HEK293 (cell line): ENCODE measurements at regions not wholly inside any gene's neighbourhood (a gene's known extent, or its start where the extent isn't known, plus 50 kb on each side); places are given as distances from the start of the nearest gene placed in this dataset.

Experiments used
- CTCF ChIA-PET: fragments of 350-600 bp; formaldehyde crosslinking; extraction: SDS; loops from one replicate; lab custom pipeline; 2021; ENCODE audit warnings: antibody characterized with exemption; lab: Yijun Ruan, JAX
- POLR2A ChIA-PET: fragments of 300-600 bp; formaldehyde crosslinking; extraction: SDS; loops from one replicate; lab custom pipeline; 2020; ENCODE audit warnings: antibody characterized with exemption, inconsistent platforms; lab: Yijun Ruan, JAX
- H3K27ac ChIP-seq: fragments of 200-500 bp; sonication (Bioruptor generic); 2 replicates; pipeline ENCODE4 v1.5.1; 2014; ENCODE audit warnings: low read depth, low read length, control low read depth, inconsistent platforms; ENCODE audit errors: extremely low read depth
- H3K36me3 ChIP-seq, 2 experiments: fragments of 200-500 bp in 1 of 2; sonication (Bioruptor generic) in 1 of 2; 1 replicate in 1 of 2; 2 replicates in 1 of 2; pipeline ENCODE4 v1.5.1; 2014 to 2017; ENCODE audit warnings: inconsistent platforms in 2 of 2, low read length in 2 of 2; ENCODE audit not compliant: control insufficient read depth in 2 of 2, insufficient read depth in 1 of 2
- H3K4me1 ChIP-seq: fragments of 200-500 bp; sonication (Bioruptor generic); 2 replicates; pipeline ENCODE4 v1.5.1; 2014; ENCODE audit warnings: mild to moderate bottlenecking, low read length, inconsistent platforms; ENCODE audit not compliant: control insufficient read depth, insufficient read depth
- H3K4me3 ChIP-seq: 2 replicates; pipeline ENCODE4 v1.5.1; 2011; ENCODE audit warnings: low read depth, mild to moderate bottlenecking, control low read depth, low read length, moderate library complexity
- H3K9me3 ChIP-seq: fragments of 200-500 bp; sonication (Bioruptor generic); 2 replicates; pipeline ENCODE4 v1.5.1; 2014; ENCODE audit warnings: low read depth, low read length, inconsistent platforms; ENCODE audit not compliant: control insufficient read depth, insufficient read depth
- ATF2 ChIP-seq: fragments of 450-650 bp; formaldehyde crosslinking; IDR thresholded peaks from 2 replicates; pipeline ENCODE4 v1.5.1; 2016; ENCODE audit warnings: missing biosample characterization, missing genetic modification characterization, low read depth
- KLF7 ChIP-seq: fragments of 450-650 bp; formaldehyde crosslinking; IDR thresholded peaks from 2 replicates; pipeline ENCODE4 v1.5.1; 2016; ENCODE audit warnings: missing biosample characterization, missing genetic modification characterization, borderline replicate concordance
- KLF8 ChIP-seq: fragments of 450-650 bp; formaldehyde crosslinking; IDR thresholded peaks from 2 replicates; pipeline ENCODE4 v1.5.1; 2016; ENCODE audit warnings: missing biosample characterization, missing genetic modification characterization
- PRDM10 ChIP-seq: fragments of 450-650 bp; formaldehyde crosslinking; IDR thresholded peaks from 2 replicates; pipeline ENCODE4 v1.5.1; 2016; ENCODE audit warnings: missing biosample characterization, missing genetic modification characterization
- RBAK ChIP-seq: fragments of 450-650 bp; formaldehyde crosslinking; IDR thresholded peaks from 2 replicates; pipeline ENCODE4 v1.5.1; 2016; ENCODE audit warnings: missing biosample characterization, missing genetic modification characterization
- SALL2 ChIP-seq: fragments of 450-650 bp; formaldehyde crosslinking; IDR thresholded peaks from 2 replicates; pipeline ENCODE4 v1.5.0; 2017; ENCODE audit warnings: missing biosample characterization, mild to moderate bottlenecking, missing genetic modification characterization, borderline replicate concordance
- TRIM28 ChIP-seq: IDR thresholded peaks from 2 replicates; pipeline ENCODE4 v1.6.1; 2011; ENCODE audit warnings: low read length, control low read depth, borderline replicate concordance
- ZIC2 ChIP-seq: fragments of 450-650 bp; formaldehyde crosslinking; IDR thresholded peaks from 2 replicates; pipeline ENCODE4 v1.5.1; 2016; ENCODE audit warnings: missing biosample characterization, missing genetic modification characterization
- ZNF311 ChIP-seq: fragments of 450-650 bp; formaldehyde crosslinking; IDR thresholded peaks from 2 replicates; pipeline ENCODE4 v1.5.1; 2017; ENCODE audit warnings: missing biosample characterization, missing genetic modification characterization, borderline replicate concordance
- ZNF501 ChIP-seq: fragments of 450-650 bp; formaldehyde crosslinking; IDR thresholded peaks from 2 replicates; pipeline ENCODE4 v1.5.1; 2016; ENCODE audit warnings: missing biosample characterization, missing genetic modification characterization
- ZNF514 ChIP-seq: fragments of 450-650 bp; formaldehyde crosslinking; IDR thresholded peaks from 2 replicates; pipeline ENCODE4 v1.5.1; 2016; ENCODE audit warnings: missing biosample characterization, missing genetic modification characterization
- ZSCAN30 ChIP-seq: fragments of 450-650 bp; IDR thresholded peaks from 2 replicates; pipeline ENCODE4 v1.5.1; 2018; ENCODE audit warnings: missing biosample characterization, mild to moderate bottlenecking, missing genetic modification characterization, moderate library complexity
- ZXDB ChIP-seq: fragments of 450-650 bp; formaldehyde crosslinking; IDR thresholded peaks from 2 replicates; pipeline ENCODE4 v1.5.1; 2016; ENCODE audit warnings: missing biosample characterization, missing genetic modification characterization
- TF ChIP-seq, protein P1 (sequence below): fragments of 450-650 bp; formaldehyde crosslinking; IDR thresholded peaks from 2 replicates; pipeline ENCODE4 v1.5.1; 2016; ENCODE audit warnings: missing biosample characterization, missing genetic modification characterization, low read depth
- TF ChIP-seq, protein P2 (sequence below): fragments of 450-650 bp; formaldehyde crosslinking; IDR thresholded peaks from 2 replicates; pipeline ENCODE4 v1.5.1; 2016; ENCODE audit warnings: missing biosample characterization, missing genetic modification characterization

DNA sequence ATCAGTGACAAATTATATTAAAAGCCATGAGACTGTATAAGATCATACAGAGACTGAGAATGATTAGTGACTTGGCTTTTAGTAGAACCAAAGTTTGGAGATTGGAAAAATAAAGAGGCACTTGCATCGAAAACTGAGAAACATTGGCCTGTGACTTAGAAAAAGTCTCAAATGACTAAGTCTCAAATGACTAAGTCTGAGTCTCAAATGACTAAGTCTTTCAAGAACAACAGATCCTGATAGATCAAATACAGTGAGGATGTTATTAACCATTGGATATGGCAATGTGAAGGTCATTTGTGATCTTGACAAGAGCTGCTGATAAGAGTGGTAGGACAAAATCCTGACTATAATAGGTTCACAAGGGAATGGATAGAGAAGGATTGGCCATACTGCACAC is 135.5 kb upstream of the FANCL start:
- ChIA-PET CTCF (no interaction called here), POLR2A (no interaction called here)

GRCh38 chr2:58369594-58369993 is 128.5 kb upstream of the FANCL start:
- Histone ChIP-seq H3K9me3 (no peaks in the 10 kb centered on the region), H3K4me1 (no peaks in the 10 kb centered on the region), H3K27ac (no peak overlapping the region), H3K4me3 (no peak overlapping the region), H3K36me3 (no peaks in the 10 kb centered on the region)
- ChIA-PET CTCF (no interaction called here), POLR2A (no interaction called here)
- no peak for TF ChIP-seq ZNF514 (tag by site-specific recombination)

More for the DNA sequence above, 135.5 kb upstream of the FANCL start:
- H3K27ac ChIP-seq, result no peak overlapping the region
- no peak overlapping the region for H3K4me3 ChIP-seq
- no peaks in the 10 kb centered on the region for H3K9me3 ChIP-seq
- TF ChIP-seq, protein P1, sequence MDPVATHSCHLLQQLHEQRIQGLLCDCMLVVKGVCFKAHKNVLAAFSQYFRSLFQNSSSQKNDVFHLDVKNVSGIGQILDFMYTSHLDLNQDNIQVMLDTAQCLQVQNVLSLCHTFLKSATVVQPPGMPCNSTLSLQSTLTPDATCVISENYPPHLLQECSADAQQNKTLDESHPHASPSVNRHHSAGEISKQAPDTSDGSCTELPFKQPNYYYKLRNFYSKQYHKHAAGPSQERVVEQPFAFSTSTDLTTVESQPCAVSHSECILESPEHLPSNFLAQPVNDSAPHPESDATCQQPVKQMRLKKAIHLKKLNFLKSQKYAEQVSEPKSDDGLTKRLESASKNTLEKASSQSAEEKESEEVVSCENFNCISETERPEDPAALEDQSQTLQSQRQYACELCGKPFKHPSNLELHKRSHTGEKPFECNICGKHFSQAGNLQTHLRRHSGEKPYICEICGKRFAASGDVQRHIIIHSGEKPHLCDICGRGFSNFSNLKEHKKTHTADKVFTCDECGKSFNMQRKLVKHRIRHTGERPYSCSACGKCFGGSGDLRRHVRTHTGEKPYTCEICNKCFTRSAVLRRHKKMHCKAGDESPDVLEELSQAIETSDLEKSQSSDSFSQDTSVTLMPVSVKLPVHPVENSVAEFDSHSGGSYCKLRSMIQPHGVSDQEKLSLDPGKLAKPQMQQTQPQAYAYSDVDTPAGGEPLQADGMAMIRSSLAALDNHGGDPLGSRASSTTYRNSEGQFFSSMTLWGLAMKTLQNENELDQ, result no peak
- TF ChIP-seq ATF2 (tag by site-specific recombination), result no peak
- no peak for TF ChIP-seq ZXDB (tag by site-specific recombination)
- no peak for TF ChIP-seq ZIC2 (tag by site-specific recombination)
- no peak for TF ChIP-seq SALL2
- no peak for TF ChIP-seq PRDM10 (tag by site-specific recombination)
- TF ChIP-seq RBAK (tag by site-specific recombination), result no peak
- TF ChIP-seq ZNF311 (tag by site-specific recombination), result no peak
- TF ChIP-seq TRIM28, result no peak
- TF ChIP-seq ZNF501 (tag by site-specific recombination), result no peak
- no peak for TF ChIP-seq KLF7 (tag by site-specific recombination)
- TF ChIP-seq, protein P2, sequence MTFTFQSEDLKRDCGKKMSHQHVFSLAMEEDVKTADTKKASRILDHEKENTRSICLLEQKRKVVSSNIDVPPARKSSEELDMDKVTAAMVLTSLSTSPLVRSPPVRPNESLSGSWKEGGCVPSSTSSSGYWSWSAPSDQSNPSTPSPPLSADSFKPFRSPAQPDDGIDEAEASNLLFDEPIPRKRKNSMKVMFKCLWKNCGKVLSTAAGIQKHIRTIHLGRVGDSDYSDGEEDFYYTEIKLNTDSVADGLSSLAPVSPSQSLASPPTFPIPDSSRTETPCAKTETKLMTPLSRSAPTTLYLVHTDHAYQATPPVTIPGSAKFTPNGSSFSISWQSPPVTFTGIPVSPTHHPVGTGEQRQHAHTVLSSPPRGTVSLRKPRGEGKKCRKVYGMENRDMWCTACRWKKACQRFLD (tag by site-specific recombination), result no peak
- no peak for TF ChIP-seq KLF8 (tag by site-specific recombination)
- TF ChIP-seq ZSCAN30 (tag by site-specific recombination), result no peak
- TF ChIP-seq, all 188 proteins: peak for 0
- no peaks in the 10 kb centered on the region for H3K36me3 ChIP-seq
- no peaks in the 10 kb centered on the region for H3K4me1 ChIP-seq
